GM12891 (cell line): ENCODE measurements at regions not wholly inside any gene's neighbourhood (a gene's known extent, or its start where the extent isn't known, plus 50 kb on each side); places are given as distances from the start of the nearest gene placed in this dataset.
"Not testable (repeated sequence)": the region's sequence is repeated elsewhere in the genome, so short reads cannot be mapped to it uniquely, and the experiment has no call there.

ENCODE experiments used
- PAX5 ChIP-seq: IDR thresholded peaks from 2 replicates; pipeline ENCODE4 v1.6.1; 2011; ENCODE audit warnings: low read length, moderate library complexity, mild to moderate bottlenecking; ENCODE audit not compliant: insufficient read depth, severe bottlenecking
- POLR2A ChIP-seq: IDR thresholded peaks from 2 replicates; pipeline ENCODE4 v1.6.1; 2011; ENCODE audit warnings: low read depth, low read length, control low read depth
- POLR2AphosphoS5 ChIP-seq: IDR thresholded peaks from 2 replicates; pipeline ENCODE4 v1.6.1; 2011; ENCODE audit warnings: low read depth, low read length, control low read depth
- POU2F2 ChIP-seq: IDR thresholded peaks from 2 replicates; pipeline ENCODE4 v1.6.1; 2011; ENCODE audit warnings: low read depth, mild to moderate bottlenecking, control low read depth, low read length, moderate library complexity
- SPI1 ChIP-seq: IDR thresholded peaks from 2 replicates; pipeline ENCODE4 v1.6.1; 2011; ENCODE audit warnings: low read depth, low read length, control low read depth
- TAF1 ChIP-seq: IDR thresholded peaks from 2 replicates; pipeline ENCODE4 v1.6.1; 2011; ENCODE audit warnings: low read depth, low read length, control low read depth

- not testable (repeated sequence) for TF ChIP-seq POLR2A, POLR2AphosphoS5, POU2F2, SPI1, TAF1, PAX5
Measured at GRCh38 chr5:91296102-91296501, 87.0 kb downstream of the ARRDC3 start.
